Brain pericyte (primary cell): ENCODE measurements at regions not wholly inside any gene's neighbourhood (a gene's known extent, or its start where the extent isn't known, plus 50 kb on each side); places are given as distances from the start of the nearest gene placed in this dataset.
"Not testable (repeated sequence)": the region's sequence is repeated elsewhere in the genome, so short reads cannot be mapped to it uniquely, and the experiment has no call there.

Source experiments
- DNase-seq: peaks from one replicate; pipeline ENCODE4 v3.0.0-alpha.2; 2012; ENCODE audit warnings: low read depth, low spot score

- DNase-seq, result no peak
These were observed 1786.8 kb downstream of the SLITRK5 start for GRCh38 chr13:89457977-89458376.

DNA sequence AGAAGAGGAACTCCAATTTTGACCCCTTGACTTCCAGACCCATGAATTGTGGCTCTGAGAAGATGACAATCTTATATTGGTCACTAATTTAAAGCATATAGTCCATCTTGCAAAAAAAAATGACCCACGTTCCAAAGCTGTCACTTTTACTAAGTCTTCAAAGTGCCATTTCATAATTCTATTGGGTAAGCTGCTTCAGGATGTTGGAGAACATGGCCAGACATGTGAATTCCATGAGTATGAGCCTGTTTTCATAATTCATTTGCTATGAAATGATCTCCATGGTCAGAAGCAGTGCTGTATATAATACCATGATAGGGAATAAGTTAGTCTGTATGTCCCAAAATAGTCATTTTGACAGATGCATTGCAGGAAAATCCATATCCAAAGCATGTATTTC lies 1787.3 kb downstream of the SLITRK5 start:
- no peak for DNase-seq

- DNase-seq, result not testable (repeated sequence)
These were observed 1789.7 kb downstream of the SLITRK5 start for GRCh38 chr13:89460895-89461294.

DNA sequence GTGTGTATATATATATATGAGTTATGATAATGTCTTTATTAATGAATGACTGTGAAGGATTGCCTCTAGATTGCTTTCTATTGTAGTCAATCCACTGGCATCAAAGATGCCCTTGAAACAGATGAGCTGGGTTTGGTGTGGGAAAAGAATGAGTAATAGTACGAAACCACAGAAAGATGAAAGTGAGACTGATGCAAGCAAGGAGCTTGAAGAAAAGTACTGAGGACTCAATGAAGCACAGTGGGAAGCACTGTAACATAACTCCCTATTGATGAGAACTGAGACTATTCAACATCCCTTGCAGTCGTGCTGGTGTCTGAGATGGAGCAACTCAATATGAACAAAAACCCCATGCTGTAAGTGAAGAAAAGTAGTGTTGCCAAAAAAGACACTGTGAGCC lies 1794.2 kb downstream of the SLITRK5 start:
- peak; percentile 16 for DNase-seq

- no peak for DNase-seq
These were observed 1796.9 kb downstream of the SLITRK5 start for GRCh38 chr13:89468081-89468480.

DNA sequence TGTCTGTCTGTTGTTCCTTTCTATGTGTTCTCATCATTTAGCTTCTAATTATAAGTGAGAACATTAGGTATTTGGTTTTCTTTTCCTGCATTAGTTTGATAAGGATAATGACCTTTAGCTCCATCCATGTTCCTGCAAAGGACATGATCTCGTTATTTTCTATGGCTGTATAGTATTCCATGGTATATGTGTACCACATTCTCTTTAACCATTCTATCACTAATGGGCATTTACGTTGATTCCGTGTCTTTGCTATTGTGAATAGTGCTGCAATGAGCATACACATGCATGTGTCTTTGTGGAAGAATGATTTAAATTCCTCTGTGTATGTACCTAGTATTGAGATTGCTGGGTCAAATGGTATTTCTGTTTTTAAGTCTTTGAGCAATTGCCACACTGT lies 1799.7 kb downstream of the SLITRK5 start:
- no peak for DNase-seq

- no peak for DNase-seq
These were observed 1803.3 kb downstream of the SLITRK5 start for GRCh38 chr13:89474432-89474831.

DNA sequence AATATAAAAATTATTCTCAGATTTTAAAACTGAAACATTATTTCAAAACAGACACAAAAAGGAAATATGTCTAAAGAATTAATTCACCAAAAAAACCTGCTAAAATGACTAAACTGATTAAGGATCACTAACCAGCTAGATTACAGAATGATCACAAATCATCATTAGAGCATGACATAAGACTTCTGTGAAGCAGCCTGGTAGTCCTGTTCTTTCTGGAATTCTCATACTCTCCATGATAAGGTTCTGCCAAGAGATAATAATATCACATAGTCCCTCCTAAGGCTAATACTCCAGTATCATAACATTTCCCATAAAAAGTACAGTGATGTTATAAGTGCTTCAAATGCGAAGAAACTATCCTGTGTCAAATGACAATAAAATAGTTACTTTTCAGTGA lies 1814.9 kb downstream of the SLITRK5 start:
- DNase-seq, result no peak

GRCh38 chr13:89486709-89487108 lies 1815.5 kb downstream of the SLITRK5 start:
- no peak for DNase-seq

DNA sequence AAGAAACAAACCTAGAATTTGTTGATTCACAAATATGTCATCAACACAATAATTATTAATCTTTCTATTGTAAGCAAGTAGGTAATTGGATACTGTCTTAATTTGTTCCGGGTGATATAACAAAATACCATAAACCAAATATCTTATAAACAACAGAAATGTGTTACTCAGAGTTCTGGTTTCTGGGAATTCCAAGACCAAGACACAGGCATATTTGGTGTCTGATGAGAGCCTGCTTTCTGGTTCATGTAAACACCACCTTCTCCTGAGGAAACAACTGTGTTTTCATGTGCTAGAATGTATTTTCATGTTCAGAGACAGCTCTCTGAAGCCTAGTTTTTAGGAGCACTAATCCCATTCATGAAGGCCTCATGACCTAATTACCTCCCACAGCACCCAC lies 1819.5 kb downstream of the SLITRK5 start:
- no peak for DNase-seq

DNA sequence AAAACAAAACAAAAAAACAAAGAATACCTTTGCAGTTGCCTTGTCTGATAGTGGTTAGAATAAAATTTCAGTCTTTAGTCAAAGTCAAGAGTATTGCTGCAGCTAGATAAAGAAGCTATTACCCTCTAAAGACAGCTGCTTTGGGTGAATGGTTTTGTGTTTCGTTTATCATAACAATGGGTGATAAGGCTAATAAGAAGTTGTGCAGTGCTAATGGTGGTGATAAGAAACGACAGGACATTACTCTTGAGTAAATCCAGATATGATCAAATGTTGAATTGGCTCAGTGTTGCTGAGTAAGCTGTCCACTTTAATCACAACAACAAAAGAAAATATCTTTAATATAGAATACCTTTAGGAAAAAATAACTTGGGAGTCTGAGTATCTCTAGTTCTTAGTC lies 1825.3 kb downstream of the SLITRK5 start:
- DNase-seq, result no peak

DNA sequence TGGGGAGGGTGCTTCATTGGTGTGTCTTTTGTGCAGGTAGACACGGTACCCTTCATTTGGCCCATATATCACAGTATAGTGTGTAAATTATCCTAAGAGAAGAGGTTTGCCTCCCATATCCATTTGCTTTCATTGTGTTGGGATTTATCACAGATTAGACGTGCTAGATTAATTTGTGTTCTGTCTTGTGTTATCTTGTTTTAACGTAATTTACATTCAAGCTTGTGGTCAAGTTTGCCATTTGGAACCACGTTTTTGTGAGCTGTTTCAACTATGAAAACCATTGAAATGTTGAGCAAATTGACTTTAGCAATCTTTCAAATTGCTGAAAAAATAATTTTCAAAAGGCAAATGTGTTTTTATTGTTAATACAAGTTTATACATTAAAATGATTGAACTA lies 1826.5 kb downstream of the SLITRK5 start:
- no peak for DNase-seq

DNA sequence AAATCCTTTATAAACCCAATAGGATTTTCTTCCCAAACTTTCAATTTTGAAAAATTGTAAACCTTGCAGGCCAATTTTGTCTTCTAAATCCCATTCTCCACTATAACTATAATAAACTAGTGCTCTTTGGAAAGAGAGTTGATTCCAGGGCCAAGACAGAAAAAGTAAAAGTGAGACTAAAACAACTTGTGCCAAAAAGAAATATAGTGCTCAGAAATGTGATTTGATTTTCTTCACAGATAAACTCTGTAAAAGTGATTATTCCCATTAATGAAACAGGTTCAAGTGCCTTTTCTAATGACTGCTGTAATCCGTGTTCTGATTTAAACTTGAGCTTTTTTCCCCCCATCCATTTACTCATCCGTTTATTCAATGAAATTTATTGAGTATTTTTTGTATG lies 1831.1 kb downstream of the SLITRK5 start:
- no peak for DNase-seq

GRCh38 chr13:89514534-89515312 lies 1832.8 kb upstream of the MIR17HG start:
- peak; percentile 6 for DNase-seq

GRCh38 chr13:89515948-89516347 lies 1831.5 kb upstream of the MIR17HG start:
- no peak for DNase-seq

DNA sequence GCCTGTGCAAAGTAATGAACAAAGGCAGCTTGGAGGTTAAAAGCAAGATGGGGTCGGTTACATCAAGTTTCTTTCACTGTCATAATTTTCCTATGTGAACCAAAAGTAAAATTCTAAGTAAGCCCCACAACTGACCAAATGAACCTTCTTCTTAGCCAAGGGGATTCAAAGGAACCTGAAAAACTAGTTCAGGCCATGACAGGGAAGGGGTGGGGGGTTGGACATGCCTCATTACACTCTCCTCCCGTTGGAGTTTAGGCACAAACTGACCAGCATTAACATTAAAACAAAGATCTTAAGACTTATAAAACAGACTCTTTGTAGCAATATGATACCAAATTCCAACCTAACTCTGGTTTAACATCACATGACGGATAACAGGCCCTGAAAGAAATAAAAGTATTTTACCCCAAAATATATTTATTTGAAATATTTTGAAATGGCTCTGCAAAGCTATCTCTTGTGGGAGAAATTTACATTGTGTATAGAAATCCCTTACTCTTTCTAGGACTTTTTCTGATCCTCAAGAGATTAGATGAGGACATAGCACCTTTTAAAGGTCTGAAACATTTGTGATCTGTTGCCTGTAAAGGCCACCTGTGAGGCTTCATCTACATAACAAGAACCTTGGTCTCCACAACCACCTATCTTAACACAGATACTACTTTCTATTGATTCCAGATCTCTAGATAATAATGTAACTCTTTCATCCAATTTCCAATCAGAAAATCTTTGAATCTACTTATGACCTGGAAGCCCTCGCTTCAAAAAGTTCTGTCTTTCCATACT lies 1829.0 kb upstream of the MIR17HG start:
- no peak for DNase-seq

GRCh38 chr13:89520468-89520867 lies 1827.0 kb upstream of the MIR17HG start:
- no peak for DNase-seq

GRCh38 chr13:89521672-89522071 lies 1825.8 kb upstream of the MIR17HG start:
- DNase-seq, result not testable (repeated sequence)

DNA sequence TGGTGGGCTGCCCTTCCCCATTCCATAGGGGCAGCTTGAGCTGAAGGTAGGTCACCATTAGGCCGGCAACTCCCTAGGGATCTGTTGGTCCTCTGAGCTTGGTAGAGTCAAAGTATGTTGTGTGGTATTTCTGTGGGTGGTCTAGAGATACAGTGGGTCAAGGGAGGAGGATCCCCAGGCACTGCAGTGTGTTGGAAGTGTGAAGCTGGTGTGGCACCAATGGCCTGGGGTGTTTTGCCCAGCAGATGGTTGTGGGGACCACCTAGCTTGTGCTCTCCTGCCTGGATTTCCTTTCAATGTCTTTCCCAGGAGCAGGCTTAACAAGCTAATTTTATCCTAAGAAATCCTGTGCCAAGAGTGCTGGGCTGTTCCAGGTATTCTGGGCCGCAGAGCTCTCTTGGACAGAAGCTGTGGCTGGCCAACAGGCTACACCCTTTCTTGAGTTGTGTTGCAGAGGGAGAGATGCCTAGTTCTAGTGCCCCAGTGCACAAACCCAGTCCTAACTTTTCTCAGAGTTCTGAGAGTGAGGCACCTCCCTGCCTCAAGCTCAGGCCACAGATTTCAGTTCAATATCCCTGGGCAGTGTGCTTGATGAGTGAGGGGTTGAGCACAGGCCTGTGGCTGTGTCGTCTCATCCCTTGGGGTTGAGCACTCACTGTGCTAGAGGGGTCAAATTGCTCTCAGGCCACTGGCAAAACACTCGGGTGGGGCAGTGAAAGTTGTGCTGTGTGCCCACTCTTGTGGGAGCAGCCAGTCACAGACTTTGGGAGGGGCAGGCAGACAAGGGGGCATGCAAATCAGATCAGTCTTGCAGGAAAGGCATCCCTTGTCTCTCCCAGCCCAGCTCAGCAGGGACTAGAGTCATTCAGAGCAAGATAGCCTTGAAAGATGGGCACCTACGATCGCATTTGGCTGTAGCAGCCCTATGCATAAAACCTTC lies 1806.1 kb upstream of the MIR17HG start:
- no peak for DNase-seq

DNA sequence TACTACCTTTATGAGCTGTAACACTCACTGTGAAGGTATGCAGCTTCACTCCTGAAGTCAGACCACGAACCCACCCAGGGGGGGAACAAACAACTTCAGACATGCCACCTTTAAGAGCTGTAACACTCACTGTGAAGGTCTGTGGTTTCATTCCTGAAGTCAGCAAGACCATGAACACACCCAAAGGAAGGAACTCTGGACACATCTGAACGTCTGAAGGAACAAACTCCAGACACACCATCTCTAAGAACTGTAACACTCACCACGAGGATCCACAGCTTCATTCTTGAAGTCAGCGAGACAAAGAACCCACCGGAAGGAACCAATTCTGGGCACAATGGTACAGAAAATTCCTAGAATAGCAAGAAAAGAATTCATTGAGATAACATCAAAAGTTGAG lies 1796.5 kb upstream of the MIR17HG start:
- DNase-seq, result no peak

GRCh38 chr13:89554801-89555200 lies 1792.7 kb upstream of the MIR17HG start:
- no peak for DNase-seq
